HCT116 (cell line): ENCODE measurements at regions not wholly inside any gene's neighbourhood (a gene's known extent, or its start where the extent isn't known, plus 50 kb on each side); places are given as distances from the start of the nearest gene placed in this dataset.
A peak's percentile ranks its signal among the peaks of the same experiment; 100 is the strongest.

ENCODE experiments used
- EZH2 ChIP-seq: fragments of 200-600 bp; sonication (generic); IDR thresholded peaks from 2 replicates; pipeline ENCODE4 v1.6.1; 2017; ENCODE audit warnings: antibody characterized with exemption, mixed run types
- EZH2phosphoT487 ChIP-seq: fragments of 200-600 bp; IDR thresholded peaks from 2 replicates; pipeline ENCODE4 v1.6.1; 2018; ENCODE audit warnings: antibody characterized with exemption, borderline replicate concordance
- JUND ChIP-seq: IDR thresholded peaks from 2 replicates; pipeline ENCODE4 v1.6.1; 2012
- POLR2A ChIP-seq: IDR thresholded peaks from 2 replicates; pipeline ENCODE4 v1.7.0; 2011; ENCODE audit warnings: borderline replicate concordance; ENCODE audit not compliant: insufficient read depth, insufficient read length; ENCODE audit errors: extremely low read depth
- TF ChIP-seq, protein P1 (sequence below), 3 experiments: fragments of 200-600 bp in 1 of 3; sonication (generic) in 1 of 3; IDR thresholded peaks in 2 of 3; conservative IDR thresholded peaks in 1 of 3; 2 replicates each; pipeline ENCODE4 v1.5.1; 2012 to 2017; ENCODE audit warnings: low read depth in 2 of 3, low read length in 2 of 3, antibody characterized with exemption in 1 of 3, borderline replicate concordance in 1 of 3, control low read depth in 1 of 3, mild to moderate bottlenecking in 1 of 3, mixed read lengths in 1 of 3, mixed run types in 1 of 3, moderate library complexity in 1 of 3; ENCODE audit not compliant: insufficient read depth in 1 of 3
- TF ChIP-seq, protein P2 (sequence below): IDR thresholded peaks from 2 replicates; pipeline ENCODE4 v1.6.1; 2011; ENCODE audit warnings: mild to moderate bottlenecking, low read length, moderate library complexity; ENCODE audit not compliant: insufficient replicate concordance; ENCODE audit errors: extremely low read depth
- TF ChIP-seq, protein P3 (sequence below): IDR thresholded peaks from 2 replicates; pipeline ENCODE4 v1.6.1; 2012

DNA sequence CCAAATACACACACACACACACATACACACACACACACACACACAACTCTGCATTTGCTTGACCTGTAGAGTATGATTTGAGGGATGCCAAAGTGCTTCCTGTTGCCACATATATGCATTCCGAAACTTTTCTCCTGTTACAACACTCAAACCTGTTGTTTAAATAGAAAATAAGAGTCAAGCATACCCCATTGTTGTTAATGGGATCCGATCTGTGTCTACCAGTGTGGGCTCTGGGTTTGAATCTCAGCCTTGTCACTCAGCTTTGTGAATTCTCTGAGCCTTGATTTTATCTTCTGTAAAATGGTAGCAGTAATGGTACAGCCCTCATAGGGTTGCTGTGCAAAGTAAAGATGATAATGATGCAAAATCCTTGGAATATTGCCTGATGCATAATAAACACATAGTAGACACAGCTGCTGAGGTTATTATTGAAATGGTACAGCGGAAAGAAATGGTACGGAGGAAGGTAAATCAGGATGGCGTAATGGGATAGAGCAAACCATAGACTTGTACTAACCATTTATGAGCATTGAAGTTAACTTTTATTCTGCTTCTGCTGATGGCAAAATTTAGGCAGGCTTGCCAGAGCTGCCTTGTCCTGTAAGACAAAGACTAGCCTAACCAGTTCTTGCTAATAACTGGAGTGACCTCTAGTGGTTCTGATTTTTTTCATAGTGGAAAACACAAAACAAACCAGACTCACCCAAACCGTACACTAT, 113.5 kb upstream of the PHACTR1 start:
- TF ChIP-seq EZH2phosphoT487 (no peak), JUND (no peak), EZH2 (no peak), POLR2A (no peak)
- TF ChIP-seq, protein P1, sequence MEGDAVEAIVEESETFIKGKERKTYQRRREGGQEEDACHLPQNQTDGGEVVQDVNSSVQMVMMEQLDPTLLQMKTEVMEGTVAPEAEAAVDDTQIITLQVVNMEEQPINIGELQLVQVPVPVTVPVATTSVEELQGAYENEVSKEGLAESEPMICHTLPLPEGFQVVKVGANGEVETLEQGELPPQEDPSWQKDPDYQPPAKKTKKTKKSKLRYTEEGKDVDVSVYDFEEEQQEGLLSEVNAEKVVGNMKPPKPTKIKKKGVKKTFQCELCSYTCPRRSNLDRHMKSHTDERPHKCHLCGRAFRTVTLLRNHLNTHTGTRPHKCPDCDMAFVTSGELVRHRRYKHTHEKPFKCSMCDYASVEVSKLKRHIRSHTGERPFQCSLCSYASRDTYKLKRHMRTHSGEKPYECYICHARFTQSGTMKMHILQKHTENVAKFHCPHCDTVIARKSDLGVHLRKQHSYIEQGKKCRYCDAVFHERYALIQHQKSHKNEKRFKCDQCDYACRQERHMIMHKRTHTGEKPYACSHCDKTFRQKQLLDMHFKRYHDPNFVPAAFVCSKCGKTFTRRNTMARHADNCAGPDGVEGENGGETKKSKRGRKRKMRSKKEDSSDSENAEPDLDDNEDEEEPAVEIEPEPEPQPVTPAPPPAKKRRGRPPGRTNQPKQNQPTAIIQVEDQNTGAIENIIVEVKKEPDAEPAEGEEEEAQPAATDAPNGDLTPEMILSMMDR (IDR thresholded peaks at IDR 0.05 in 2 of 3, conservative IDR thresholded peaks at IDR 0.05 in 1 of 3; ENCODE audit: borderline replicate concordance in 1 of 3, insufficient read depth in 1 of 3, low read depth in 2 of 3, low read length in 2 of 3): peak; percentile 32 to 67 (median 54); a peak in 5 of 6 replicates
- TF ChIP-seq, protein P2, sequence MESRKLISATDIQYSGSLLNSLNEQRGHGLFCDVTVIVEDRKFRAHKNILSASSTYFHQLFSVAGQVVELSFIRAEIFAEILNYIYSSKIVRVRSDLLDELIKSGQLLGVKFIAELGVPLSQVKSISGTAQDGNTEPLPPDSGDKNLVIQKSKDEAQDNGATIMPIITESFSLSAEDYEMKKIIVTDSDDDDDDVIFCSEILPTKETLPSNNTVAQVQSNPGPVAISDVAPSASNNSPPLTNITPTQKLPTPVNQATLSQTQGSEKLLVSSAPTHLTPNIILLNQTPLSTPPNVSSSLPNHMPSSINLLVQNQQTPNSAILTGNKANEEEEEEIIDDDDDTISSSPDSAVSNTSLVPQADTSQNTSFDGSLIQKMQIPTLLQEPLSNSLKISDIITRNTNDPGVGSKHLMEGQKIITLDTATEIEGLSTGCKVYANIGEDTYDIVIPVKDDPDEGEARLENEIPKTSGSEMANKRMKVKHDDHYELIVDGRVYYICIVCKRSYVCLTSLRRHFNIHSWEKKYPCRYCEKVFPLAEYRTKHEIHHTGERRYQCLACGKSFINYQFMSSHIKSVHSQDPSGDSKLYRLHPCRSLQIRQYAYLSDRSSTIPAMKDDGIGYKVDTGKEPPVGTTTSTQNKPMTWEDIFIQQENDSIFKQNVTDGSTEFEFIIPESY: no peak
- TF ChIP-seq, protein P3, sequence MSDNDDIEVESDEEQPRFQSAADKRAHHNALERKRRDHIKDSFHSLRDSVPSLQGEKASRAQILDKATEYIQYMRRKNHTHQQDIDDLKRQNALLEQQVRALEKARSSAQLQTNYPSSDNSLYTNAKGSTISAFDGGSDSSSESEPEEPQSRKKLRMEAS: no peak
